PFSK-1 (cell line): ENCODE measurements at regions not wholly inside any gene's neighbourhood (a gene's known extent, or its start where the extent isn't known, plus 50 kb on each side); places are given as distances from the start of the nearest gene placed in this dataset.

Experiments used
- FOXP2 ChIP-seq: optimal IDR thresholded peaks from 2 replicates; pipeline ENCODE3; 2011; ENCODE audit warnings: borderline replicate concordance, control low read depth, inconsistent platforms; ENCODE audit not compliant: insufficient read depth; ENCODE audit errors: extremely low read length, extremely low read depth
- POLR2AphosphoS5 ChIP-seq: IDR thresholded peaks from 2 replicates; pipeline ENCODE4 v1.6.1; 2012; ENCODE audit warnings: low read depth, mild to moderate bottlenecking, control low read depth, low read length, moderate library complexity
- SIN3A ChIP-seq: IDR thresholded peaks from 2 replicates; pipeline ENCODE4 v1.6.1; 2012; ENCODE audit warnings: mild to moderate bottlenecking, low read length, moderate library complexity, borderline replicate concordance; ENCODE audit not compliant: insufficient read depth
- TAF1 ChIP-seq: IDR thresholded peaks from 2 replicates; pipeline ENCODE4 v1.6.1; 2012; ENCODE audit warnings: low read length, control low read depth, borderline replicate concordance; ENCODE audit not compliant: insufficient read depth
- TF ChIP-seq, protein P1 (sequence below), 2 experiments: IDR thresholded peaks; 2 replicates each; pipeline versions ENCODE4 v1.6.1 to v1.8.0; 2011 to 2012; ENCODE audit warnings: low read depth in 2 of 2, low read length in 2 of 2, control low read depth in 1 of 2, inconsistent platforms in 1 of 2, mild to moderate bottlenecking in 1 of 2, moderate library complexity in 1 of 2; ENCODE audit not compliant: insufficient read depth in 1 of 2

- TF ChIP-seq TAF1 (no peak), SIN3A (no peak), FOXP2 (no peak), POLR2AphosphoS5 (no peak)
- TF ChIP-seq, protein P1, sequence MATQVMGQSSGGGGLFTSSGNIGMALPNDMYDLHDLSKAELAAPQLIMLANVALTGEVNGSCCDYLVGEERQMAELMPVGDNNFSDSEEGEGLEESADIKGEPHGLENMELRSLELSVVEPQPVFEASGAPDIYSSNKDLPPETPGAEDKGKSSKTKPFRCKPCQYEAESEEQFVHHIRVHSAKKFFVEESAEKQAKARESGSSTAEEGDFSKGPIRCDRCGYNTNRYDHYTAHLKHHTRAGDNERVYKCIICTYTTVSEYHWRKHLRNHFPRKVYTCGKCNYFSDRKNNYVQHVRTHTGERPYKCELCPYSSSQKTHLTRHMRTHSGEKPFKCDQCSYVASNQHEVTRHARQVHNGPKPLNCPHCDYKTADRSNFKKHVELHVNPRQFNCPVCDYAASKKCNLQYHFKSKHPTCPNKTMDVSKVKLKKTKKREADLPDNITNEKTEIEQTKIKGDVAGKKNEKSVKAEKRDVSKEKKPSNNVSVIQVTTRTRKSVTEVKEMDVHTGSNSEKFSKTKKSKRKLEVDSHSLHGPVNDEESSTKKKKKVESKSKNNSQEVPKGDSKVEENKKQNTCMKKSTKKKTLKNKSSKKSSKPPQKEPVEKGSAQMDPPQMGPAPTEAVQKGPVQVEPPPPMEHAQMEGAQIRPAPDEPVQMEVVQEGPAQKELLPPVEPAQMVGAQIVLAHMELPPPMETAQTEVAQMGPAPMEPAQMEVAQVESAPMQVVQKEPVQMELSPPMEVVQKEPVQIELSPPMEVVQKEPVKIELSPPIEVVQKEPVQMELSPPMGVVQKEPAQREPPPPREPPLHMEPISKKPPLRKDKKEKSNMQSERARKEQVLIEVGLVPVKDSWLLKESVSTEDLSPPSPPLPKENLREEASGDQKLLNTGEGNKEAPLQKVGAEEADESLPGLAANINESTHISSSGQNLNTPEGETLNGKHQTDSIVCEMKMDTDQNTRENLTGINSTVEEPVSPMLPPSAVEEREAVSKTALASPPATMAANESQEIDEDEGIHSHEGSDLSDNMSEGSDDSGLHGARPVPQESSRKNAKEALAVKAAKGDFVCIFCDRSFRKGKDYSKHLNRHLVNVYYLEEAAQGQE (IDR thresholded peaks at IDR 0.05; ENCODE audit: insufficient read depth in 1 of 2, low read depth in 2 of 2, low read length in 2 of 2) = no peak
Observed at GRCh38 chr6:147759536-147759935, 251.0 kb downstream of the SAMD5 start.

DNA sequence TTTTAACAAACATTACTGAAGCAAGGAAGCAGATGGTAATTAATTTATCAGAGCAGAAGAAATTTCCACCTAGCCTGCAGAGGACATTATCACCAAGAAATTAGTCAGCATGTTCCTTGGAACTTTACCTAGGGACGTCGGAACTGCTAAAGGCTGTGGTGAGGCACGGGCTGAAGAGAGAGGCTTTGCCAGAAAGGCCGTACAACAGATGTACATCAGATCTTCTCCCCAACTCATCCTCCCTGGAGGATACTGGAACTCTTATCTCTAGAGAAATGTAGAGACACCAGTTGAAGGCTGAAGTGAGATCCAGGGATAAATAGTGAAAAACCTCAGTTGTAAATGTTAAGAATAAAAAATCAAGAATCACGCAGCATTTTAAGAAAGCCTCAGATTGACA lies 257.1 kb downstream of the SAMD5 start:
- TF ChIP-seq POLR2AphosphoS5 (no peak), FOXP2 (no peak), SIN3A (no peak), TAF1 (no peak)
- TF ChIP-seq, protein P1 (IDR thresholded peaks at IDR 0.05; ENCODE audit: insufficient read depth in 1 of 2, low read depth in 2 of 2, low read length in 2 of 2) = no peak

- TF ChIP-seq SIN3A (no peak), TAF1 (no peak), FOXP2 (no peak), POLR2AphosphoS5 (no peak)
- TF ChIP-seq, protein P1 (IDR thresholded peaks at IDR 0.05; ENCODE audit: insufficient read depth in 1 of 2, low read depth in 2 of 2, low read length in 2 of 2) = no peak
Observed at GRCh38 chr6:147768969-147769368, 260.5 kb downstream of the SAMD5 start.

- no peak for TF ChIP-seq FOXP2
- TF ChIP-seq, protein P1 (IDR thresholded peaks at IDR 0.05; ENCODE audit: insufficient read depth in 1 of 2, low read depth in 2 of 2, low read length in 2 of 2) = no peak
- no peak for TF ChIP-seq TAF1
- TF ChIP-seq SIN3A = no peak
- no peak for TF ChIP-seq POLR2AphosphoS5
Observed at GRCh38 chr6:147769496-147770087, 261.1 kb downstream of the SAMD5 start.

GRCh38 chr6:147770221-147770620 lies 261.7 kb downstream of the SAMD5 start:
- no peak for TF ChIP-seq SIN3A
- TF ChIP-seq TAF1 = no peak
- TF ChIP-seq, protein P1 (IDR thresholded peaks at IDR 0.05; ENCODE audit: insufficient read depth in 1 of 2, low read depth in 2 of 2, low read length in 2 of 2) = no peak
- TF ChIP-seq FOXP2 = no peak
- TF ChIP-seq POLR2AphosphoS5 = no peak
